ENCODE measurements at regions not wholly inside any gene's neighbourhood (a gene's known extent, or its start where the extent isn't known, plus 50 kb on each side); places are given as distances from the start of the nearest gene placed in this dataset.

DNA sequence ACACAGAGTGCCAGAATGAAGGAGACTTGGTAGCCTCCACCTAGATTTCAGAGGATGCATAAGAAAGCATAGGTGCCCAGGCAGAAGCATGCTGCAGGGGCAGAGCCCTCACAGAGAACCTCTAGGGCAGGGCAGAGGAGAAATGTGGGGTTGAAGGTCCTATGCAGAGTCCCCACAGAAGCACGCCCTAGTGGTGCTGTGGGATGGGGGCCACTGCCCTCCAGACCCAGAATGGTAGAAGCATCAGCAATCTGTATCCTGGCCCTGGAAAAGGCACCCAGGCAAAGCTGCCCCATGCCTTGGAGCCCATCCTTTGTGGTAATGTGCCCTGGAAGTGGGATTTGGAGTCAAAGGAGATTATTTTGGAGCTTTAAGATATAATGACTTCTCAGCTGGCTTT is 992.9 kb upstream of the PABPC4L start:
- H4K20me1 ChIP-seq = no peaks in the 10 kb centered on the region
- no peaks in the 10 kb centered on the region for H3K27me3 ChIP-seq
- TF ChIP-seq Cebpa-rat (IDR thresholded peaks at IDR 0.05) = no peak

GRCh38 chr4:135192751-135193535 is 991.4 kb upstream of the PABPC4L start:
- Histone ChIP-seq H3K9ac (no peak overlapping the region), H3K4me1 (no peaks in the 10 kb centered on the region), H3K36me3 (no peaks in the 10 kb centered on the region), H3K27me3 (no peaks in the 10 kb centered on the region), H4K20me1 (no peaks in the 10 kb centered on the region), H3K27ac (no peak overlapping the region), H3K4me2 (no peak overlapping the region), H3K9me3 (no peaks in the 10 kb centered on the region), H3K4me3 (no peak overlapping the region)
- TF ChIP-seq Cebpa-rat (IDR thresholded peaks at IDR 0.05) = no peak

More for the DNA sequence above, 992.9 kb upstream of the PABPC4L start:
- Histone ChIP-seq H3K27ac (no peak overlapping the region), H3K4me3 (no peak overlapping the region), H3K9me3 (no peaks in the 10 kb centered on the region), H3K36me3 (no peaks in the 10 kb centered on the region), H3K4me1 (no peaks in the 10 kb centered on the region), H3K9ac (no peak overlapping the region), H3K4me2 (no peak overlapping the region)

DNA sequence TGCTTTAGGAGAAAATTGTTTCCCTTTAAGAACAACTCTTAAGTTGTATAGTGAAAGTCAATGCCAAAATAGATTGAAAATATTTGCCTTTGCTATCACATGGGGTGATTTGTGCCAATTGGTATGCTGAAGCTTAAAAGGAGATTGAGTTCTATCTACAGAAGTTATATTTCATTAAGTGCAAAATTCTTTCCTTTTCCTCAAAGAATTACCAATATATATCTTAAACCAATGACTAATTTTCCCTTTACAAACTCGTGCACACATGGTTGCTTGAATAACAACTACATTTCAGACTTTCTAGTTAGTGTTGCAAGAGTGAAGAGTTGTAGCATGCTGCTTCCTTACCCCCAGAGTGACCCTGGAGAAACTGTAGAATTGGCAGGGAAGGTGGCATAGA is 990.0 kb upstream of the PABPC4L start:
- Histone ChIP-seq H3K27ac (no peak overlapping the region), H3K4me3 (no peak overlapping the region), H3K27me3 (no peaks in the 10 kb centered on the region), H3K9me3 (no peaks in the 10 kb centered on the region), H3K36me3 (no peaks in the 10 kb centered on the region), H3K4me1 (no peaks in the 10 kb centered on the region), H3K9ac (no peak overlapping the region), H3K4me2 (no peak overlapping the region), H4K20me1 (no peaks in the 10 kb centered on the region)
- no peak for TF ChIP-seq Cebpa-rat (IDR thresholded peaks at IDR 0.05)

- no peak overlapping the region for H3K27ac ChIP-seq
- no peak overlapping the region for H3K4me2 ChIP-seq
- H3K27me3 ChIP-seq = no peaks in the 10 kb centered on the region
- H4K20me1 ChIP-seq = no peaks in the 10 kb centered on the region
- H3K9ac ChIP-seq = no peak overlapping the region
- no peak for TF ChIP-seq Cebpa-rat (IDR thresholded peaks at IDR 0.05)
- H3K9me3 ChIP-seq = no peaks in the 10 kb centered on the region
- H3K4me3 ChIP-seq = no peak overlapping the region
- H3K36me3 ChIP-seq = no peaks in the 10 kb centered on the region
- no peaks in the 10 kb centered on the region for H3K4me1 ChIP-seq
Measured at GRCh38 chr4:135186002-135186401, 984.4 kb upstream of the PABPC4L start.

- Histone ChIP-seq H3K9me3 (no peaks in the 10 kb centered on the region), H4K20me1 (no peaks in the 10 kb centered on the region), H3K9ac (no peak overlapping the region), H3K4me3 (no peak overlapping the region), H3K27ac (no peak overlapping the region), H3K4me1 (no peaks in the 10 kb centered on the region), H3K4me2 (no peak overlapping the region), H3K36me3 (no peaks in the 10 kb centered on the region), H3K27me3 (no peaks in the 10 kb centered on the region)
- no peak for TF ChIP-seq Cebpa-rat (IDR thresholded peaks at IDR 0.05)
Measured at GRCh38 chr4:135185256-135185655, 983.7 kb upstream of the PABPC4L start.

- TF ChIP-seq Cebpa-rat (IDR thresholded peaks at IDR 0.05) = no peak
- no peaks in the 10 kb centered on the region for H3K9me3 ChIP-seq
- no peaks in the 10 kb centered on the region for H3K4me1 ChIP-seq
- no peak overlapping the region for H3K4me3 ChIP-seq
- no peak overlapping the region for H3K4me2 ChIP-seq
- no peak overlapping the region for H3K27ac ChIP-seq
- no peak overlapping the region for H3K9ac ChIP-seq
- no peaks in the 10 kb centered on the region for H3K27me3 ChIP-seq
- no peaks in the 10 kb centered on the region for H3K36me3 ChIP-seq
- H4K20me1 ChIP-seq = no peaks in the 10 kb centered on the region
Measured at GRCh38 chr4:135184715-135185114, 983.1 kb upstream of the PABPC4L start.

DNA sequence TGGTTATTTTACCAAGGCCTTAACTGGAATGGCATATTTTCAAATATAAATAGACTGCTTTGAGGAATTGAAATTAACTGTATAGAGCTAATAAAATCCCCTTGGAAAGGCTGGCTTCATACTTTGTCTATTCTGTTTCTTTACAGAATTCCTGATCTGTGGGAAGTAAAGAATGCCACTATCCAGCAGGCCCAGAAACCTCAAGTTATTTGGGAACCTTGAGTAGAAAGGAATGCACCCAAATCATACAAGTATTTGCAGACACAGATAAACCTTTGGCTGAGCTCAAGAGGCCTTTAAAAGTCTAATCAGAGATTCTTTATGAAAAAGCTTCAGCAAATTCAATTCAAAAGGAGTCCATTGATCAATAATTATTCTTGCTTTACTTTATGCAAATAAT is 975.7 kb upstream of the PABPC4L start:
- Histone ChIP-seq H4K20me1 (no peaks in the 10 kb centered on the region), H3K4me3 (no peak overlapping the region), H3K4me2 (no peak overlapping the region), H3K9me3 (no peaks in the 10 kb centered on the region), H3K27me3 (no peaks in the 10 kb centered on the region), H3K4me1 (no peaks in the 10 kb centered on the region), H3K9ac (no peak overlapping the region), H3K27ac (no peak overlapping the region), H3K36me3 (no peaks in the 10 kb centered on the region)
- TF ChIP-seq Cebpa-rat (IDR thresholded peaks at IDR 0.05) = no peak

DNA sequence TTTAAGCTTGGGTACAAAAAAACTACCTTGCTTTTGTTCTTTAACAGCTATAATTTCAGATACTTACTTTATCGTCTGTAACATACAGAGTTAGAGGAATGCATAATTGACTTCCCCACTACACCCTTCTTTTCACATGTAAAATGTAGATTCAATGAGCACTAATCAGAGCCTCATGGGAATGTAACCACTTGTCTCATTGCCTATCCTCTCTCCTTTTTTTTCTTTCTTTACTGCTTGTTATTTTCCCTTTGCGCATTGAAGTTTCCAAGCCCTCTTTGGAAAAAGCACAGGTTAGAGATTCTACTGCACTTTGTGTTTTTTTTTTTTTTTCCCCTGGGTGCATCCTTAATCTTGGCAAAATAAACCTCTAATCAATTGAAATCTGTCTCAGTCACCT is 965.1 kb upstream of the PABPC4L start:
- Histone ChIP-seq H3K4me3 (no peak overlapping the region), H4K20me1 (no peaks in the 10 kb centered on the region), H3K9me3 (no peaks in the 10 kb centered on the region), H3K27me3 (no peaks in the 10 kb centered on the region), H3K9ac (no peak overlapping the region), H3K4me1 (no peaks in the 10 kb centered on the region), H3K36me3 (no peaks in the 10 kb centered on the region), H3K4me2 (no peak overlapping the region), H3K27ac (no peak overlapping the region)
- TF ChIP-seq Cebpa-rat (IDR thresholded peaks at IDR 0.05) = no peak

DNA sequence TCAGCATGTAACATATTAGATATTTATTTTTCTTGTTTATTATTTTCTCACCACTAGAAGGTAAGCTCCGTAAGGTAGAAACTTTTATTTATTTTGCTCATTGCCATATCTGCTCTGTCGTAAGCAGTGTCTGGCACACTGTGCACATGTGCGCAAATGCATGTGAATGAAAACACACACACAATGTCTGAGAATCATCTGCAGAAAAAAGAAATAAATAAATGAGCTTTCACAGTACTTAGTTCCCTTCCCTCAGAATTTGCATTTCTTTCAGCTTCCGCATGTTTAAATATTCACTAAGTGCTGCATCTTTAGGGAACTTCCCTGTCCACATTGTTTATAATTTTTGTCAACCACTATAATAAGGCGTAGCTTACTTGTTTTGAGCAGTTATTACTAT is 963.0 kb upstream of the PABPC4L start:
- no peak overlapping the region for H3K9ac ChIP-seq
- H3K36me3 ChIP-seq = no peaks in the 10 kb centered on the region
- no peaks in the 10 kb centered on the region for H3K4me1 ChIP-seq
- no peak for TF ChIP-seq Cebpa-rat (IDR thresholded peaks at IDR 0.05)
- H3K9me3 ChIP-seq = no peaks in the 10 kb centered on the region
- H3K27ac ChIP-seq = no peak overlapping the region
- no peak overlapping the region for H3K4me2 ChIP-seq
- no peaks in the 10 kb centered on the region for H3K27me3 ChIP-seq
- H4K20me1 ChIP-seq = no peaks in the 10 kb centered on the region
- no peak overlapping the region for H3K4me3 ChIP-seq

- no peaks in the 10 kb centered on the region for H3K4me1 ChIP-seq
- no peaks in the 10 kb centered on the region for H4K20me1 ChIP-seq
- TF ChIP-seq Cebpa-rat (IDR thresholded peaks at IDR 0.05) = no peak
- H3K27ac ChIP-seq = no peak overlapping the region
- no peak overlapping the region for H3K4me3 ChIP-seq
- H3K27me3 ChIP-seq = no peaks in the 10 kb centered on the region
- H3K9ac ChIP-seq = no peak overlapping the region
- no peaks in the 10 kb centered on the region for H3K9me3 ChIP-seq
- no peaks in the 10 kb centered on the region for H3K36me3 ChIP-seq
- H3K4me2 ChIP-seq = no peak overlapping the region
Measured at GRCh38 chr4:135144498-135144897, 942.9 kb upstream of the PABPC4L start.

DNA sequence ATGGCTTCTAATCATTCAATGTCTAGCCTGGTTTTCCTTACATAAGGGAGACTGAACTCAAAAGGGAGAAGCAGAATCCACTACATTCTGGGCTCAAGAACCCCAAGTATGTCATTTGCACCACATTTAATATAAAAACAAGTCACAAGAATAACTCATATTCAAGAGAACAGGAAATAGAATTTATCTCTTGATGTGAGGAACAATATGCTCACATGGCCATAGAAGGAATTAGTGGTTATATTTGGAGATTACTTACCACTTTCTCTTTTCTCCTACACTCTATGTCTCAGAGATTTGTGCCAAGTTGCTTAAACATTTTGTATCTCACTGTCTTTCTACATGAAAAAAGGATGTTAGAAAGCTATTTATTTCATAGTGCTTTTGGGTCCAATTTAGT is 922.6 kb upstream of the PABPC4L start:
- Histone ChIP-seq H3K9ac (no peak overlapping the region), H3K36me3 (no peaks in the 10 kb centered on the region), H3K4me3 (no peak overlapping the region), H3K4me2 (no peak overlapping the region), H3K27me3 (no peaks in the 10 kb centered on the region), H4K20me1 (no peaks in the 10 kb centered on the region), H3K9me3 (no peaks in the 10 kb centered on the region), H3K27ac (no peak overlapping the region), H3K4me1 (no peaks in the 10 kb centered on the region)
- no peak for TF ChIP-seq Cebpa-rat (IDR thresholded peaks at IDR 0.05)

Data from BLaER1 (cell line).